ENCODE measurements at regions not wholly inside any gene's neighbourhood (a gene's known extent, or its start where the extent isn't known, plus 50 kb on each side); places are given as distances from the start of the nearest gene placed in this dataset.
"Not testable (repeated sequence)": the region's sequence is repeated elsewhere in the genome, so short reads cannot be mapped to it uniquely, and the experiment has no call there.

GRCh38 chr7:26085771-26086170 is 66.2 kb upstream of the NFE2L3 start:
- Histone ChIP-seq H3K27me3 (ENCODE audit: control insufficient read depth in 3 of 3, insufficient read depth in 3 of 3, low read length in 3 of 3) (peaks cover 0 to 7% (median 3%) of the 10 kb centered on the region in 3 donors), H3K4me3 (ENCODE audit: low read length in 3 of 3) (no peak overlapping the region), H3K4me1 (ENCODE audit: control insufficient read depth in 3 of 3, insufficient read depth in 3 of 3, low read length in 3 of 3) (no peaks in the 10 kb centered on the region)

GRCh38 chr7:26087321-26088091 is 64.5 kb upstream of the NFE2L3 start:
- no peak overlapping the region for H3K27ac ChIP-seq (ENCODE audit: low read depth, low read length)
- no peaks in the 10 kb centered on the region for H3K36me3 ChIP-seq (ENCODE audit: control insufficient read depth in 3 of 3, insufficient read depth in 3 of 3, low read length in 3 of 3)
- H3K27me3 ChIP-seq (ENCODE audit: control insufficient read depth in 3 of 3, insufficient read depth in 3 of 3, low read length in 3 of 3) = no peaks in the 10 kb centered on the region
- no peaks in the 10 kb centered on the region for H3K4me1 ChIP-seq (ENCODE audit: control insufficient read depth in 3 of 3, insufficient read depth in 3 of 3, low read length in 3 of 3)
- H3K9me3 ChIP-seq (ENCODE audit: control insufficient read depth in 3 of 3, low read length in 3 of 3) = no peaks in the 10 kb centered on the region
- H3K4me3 ChIP-seq (ENCODE audit: low read length in 3 of 3) = no peak overlapping the region
- no peak overlapping the region for H3K9ac ChIP-seq (ENCODE audit: low read depth in 1 of 3, low read length in 3 of 3)

More at GRCh38 chr7:26085771-26086170, 66.2 kb upstream of the NFE2L3 start:
- Histone ChIP-seq H3K9me3 (ENCODE audit: control insufficient read depth in 3 of 3, low read length in 3 of 3) (no peaks in the 10 kb centered on the region), H3K9ac (ENCODE audit: low read depth in 1 of 3, low read length in 3 of 3) (no peak overlapping the region), H3K27ac (ENCODE audit: low read depth, low read length) (no peak overlapping the region), H3K36me3 (ENCODE audit: control insufficient read depth in 3 of 3, insufficient read depth in 3 of 3, low read length in 3 of 3) (no peaks in the 10 kb centered on the region)

- H3K9me3 ChIP-seq (ENCODE audit: control insufficient read depth in 3 of 3, low read length in 3 of 3); H3K27ac ChIP-seq (ENCODE audit: low read depth, low read length); H3K27me3 ChIP-seq (ENCODE audit: control insufficient read depth in 3 of 3, insufficient read depth in 3 of 3, low read length in 3 of 3); H3K36me3 ChIP-seq (ENCODE audit: control insufficient read depth in 3 of 3, insufficient read depth in 3 of 3, low read length in 3 of 3); H3K4me3 ChIP-seq (ENCODE audit: low read length in 3 of 3); H3K4me1 ChIP-seq (ENCODE audit: control insufficient read depth in 3 of 3, insufficient read depth in 3 of 3, low read length in 3 of 3); H3K9ac ChIP-seq (ENCODE audit: low read depth in 1 of 3, low read length in 3 of 3): not testable (repeated sequence)
These were observed 62.5 kb upstream of the NFE2L3 start for GRCh38 chr7:26089469-26089868.

- Histone ChIP-seq H3K9ac (ENCODE audit: low read depth in 1 of 3, low read length in 3 of 3) (no peak overlapping the region), H3K27ac (ENCODE audit: low read depth, low read length) (no peak overlapping the region), H3K27me3 (ENCODE audit: control insufficient read depth in 3 of 3, insufficient read depth in 3 of 3, low read length in 3 of 3) (no peaks in the 10 kb centered on the region), H3K9me3 (ENCODE audit: control insufficient read depth in 3 of 3, low read length in 3 of 3) (no peaks in the 10 kb centered on the region), H3K4me1 (ENCODE audit: control insufficient read depth in 3 of 3, insufficient read depth in 3 of 3, low read length in 3 of 3) (no peaks in the 10 kb centered on the region), H3K36me3 (ENCODE audit: control insufficient read depth in 3 of 3, insufficient read depth in 3 of 3, low read length in 3 of 3) (no peaks in the 10 kb centered on the region), H3K4me3 (ENCODE audit: low read length in 3 of 3) (peak overlapping the region in 1 of 3 donors; percentile 22)
These were observed 61.0 kb upstream of the NFE2L3 start for GRCh38 chr7:26090927-26091519.

GRCh38 chr7:26091933-26092332 is 60.1 kb upstream of the NFE2L3 start:
- no peaks in the 10 kb centered on the region for H3K9me3 ChIP-seq (ENCODE audit: control insufficient read depth in 3 of 3, low read length in 3 of 3)
- no peak overlapping the region for H3K4me3 ChIP-seq (ENCODE audit: low read length in 3 of 3)
- H3K4me1 ChIP-seq (ENCODE audit: control insufficient read depth in 3 of 3, insufficient read depth in 3 of 3, low read length in 3 of 3) = no peaks in the 10 kb centered on the region
- no peak overlapping the region for H3K27ac ChIP-seq (ENCODE audit: low read depth, low read length)
- no peaks in the 10 kb centered on the region for H3K27me3 ChIP-seq (ENCODE audit: control insufficient read depth in 3 of 3, insufficient read depth in 3 of 3, low read length in 3 of 3)
- H3K36me3 ChIP-seq (ENCODE audit: control insufficient read depth in 3 of 3, insufficient read depth in 3 of 3, low read length in 3 of 3) = no peaks in the 10 kb centered on the region
- H3K9ac ChIP-seq (ENCODE audit: low read depth in 1 of 3, low read length in 3 of 3) = no peak overlapping the region

- Histone ChIP-seq H3K4me3 (ENCODE audit: low read length in 3 of 3) (no peak overlapping the region), H3K4me1 (ENCODE audit: control insufficient read depth in 3 of 3, insufficient read depth in 3 of 3, low read length in 3 of 3) (no peaks in the 10 kb centered on the region), H3K9me3 (ENCODE audit: control insufficient read depth in 3 of 3, low read length in 3 of 3) (no peaks in the 10 kb centered on the region), H3K27ac (ENCODE audit: low read depth, low read length) (no peak overlapping the region), H3K9ac (ENCODE audit: low read depth in 1 of 3, low read length in 3 of 3) (no peak overlapping the region), H3K36me3 (ENCODE audit: control insufficient read depth in 3 of 3, insufficient read depth in 3 of 3, low read length in 3 of 3) (no peaks in the 10 kb centered on the region), H3K27me3 (ENCODE audit: control insufficient read depth in 3 of 3, insufficient read depth in 3 of 3, low read length in 3 of 3) (no peaks in the 10 kb centered on the region)
These were observed 59.0 kb upstream of the NFE2L3 start for GRCh38 chr7:26093023-26093422.

GRCh38 chr7:26096136-26096535 is 55.9 kb upstream of the NFE2L3 start:
- Histone ChIP-seq H3K9ac (ENCODE audit: low read depth in 1 of 3, low read length in 3 of 3) (no peak overlapping the region), H3K9me3 (ENCODE audit: control insufficient read depth in 3 of 3, low read length in 3 of 3) (no peaks in the 10 kb centered on the region), H3K4me3 (ENCODE audit: low read length in 3 of 3) (no peak overlapping the region)

GRCh38 chr7:26097837-26098668 is 53.9 kb upstream of the NFE2L3 start:
- no peak overlapping the region for H3K27ac ChIP-seq (ENCODE audit: low read depth, low read length)
- no peaks in the 10 kb centered on the region for H3K9me3 ChIP-seq (ENCODE audit: control insufficient read depth in 3 of 3, low read length in 3 of 3)
- H3K4me1 ChIP-seq (ENCODE audit: control insufficient read depth in 3 of 3, insufficient read depth in 3 of 3, low read length in 3 of 3) = peaks cover 0 to 5% (median 4%) of the 10 kb centered on the region in 3 donors
- no peaks in the 10 kb centered on the region for H3K36me3 ChIP-seq (ENCODE audit: control insufficient read depth in 3 of 3, insufficient read depth in 3 of 3, low read length in 3 of 3)
- peaks cover 0 to 3% (median 0%) of the 10 kb centered on the region in 3 donors for H3K27me3 ChIP-seq (ENCODE audit: control insufficient read depth in 3 of 3, insufficient read depth in 3 of 3, low read length in 3 of 3)
- no peak overlapping the region for H3K9ac ChIP-seq (ENCODE audit: low read depth in 1 of 3, low read length in 3 of 3)
- H3K4me3 ChIP-seq (ENCODE audit: low read length in 3 of 3) = no peak overlapping the region

More at GRCh38 chr7:26096136-26096535, 55.9 kb upstream of the NFE2L3 start:
- Histone ChIP-seq H3K27me3 (ENCODE audit: control insufficient read depth in 3 of 3, insufficient read depth in 3 of 3, low read length in 3 of 3) (no peaks in the 10 kb centered on the region), H3K27ac (ENCODE audit: low read depth, low read length) (no peak overlapping the region), H3K36me3 (ENCODE audit: control insufficient read depth in 3 of 3, insufficient read depth in 3 of 3, low read length in 3 of 3) (no peaks in the 10 kb centered on the region), H3K4me1 (ENCODE audit: control insufficient read depth in 3 of 3, insufficient read depth in 3 of 3, low read length in 3 of 3) (no peaks in the 10 kb centered on the region)

GRCh38 chr7:26099236-26099635 is 52.8 kb upstream of the NFE2L3 start:
- Histone ChIP-seq H3K27me3 (ENCODE audit: control insufficient read depth in 3 of 3, insufficient read depth in 3 of 3, low read length in 3 of 3) (peaks cover 0 to 3% (median 0%) of the 10 kb centered on the region in 3 donors), H3K36me3 (ENCODE audit: control insufficient read depth in 3 of 3, insufficient read depth in 3 of 3, low read length in 3 of 3) (no peaks in the 10 kb centered on the region), H3K9ac (ENCODE audit: low read depth in 1 of 3, low read length in 3 of 3) (no peak overlapping the region), H3K27ac (ENCODE audit: low read depth, low read length) (no peak overlapping the region), H3K4me3 (ENCODE audit: low read length in 3 of 3) (no peak overlapping the region), H3K9me3 (ENCODE audit: control insufficient read depth in 3 of 3, low read length in 3 of 3) (no peaks in the 10 kb centered on the region), H3K4me1 (ENCODE audit: control insufficient read depth in 3 of 3, insufficient read depth in 3 of 3, low read length in 3 of 3) (peaks cover 0 to 5% (median 4%) of the 10 kb centered on the region in 3 donors)
